K562 (cell line): ENCODE measurements at regions not wholly inside any gene's neighbourhood (a gene's known extent, or its start where the extent isn't known, plus 50 kb on each side); places are given as distances from the start of the nearest gene placed in this dataset.

Experiments
- ATAC-seq: fragments of 200-7000 bp; cut with Tn5 transposase; 3 replicates; pipeline ENCODE4 v1.9.1; 2020; ENCODE audit warnings: moderate library complexity
- BruUV-seq: library from RNA; stranded (reverse); fragments of 400-500 nt; replicated peaks from 2 replicates; lab custom pipeline; 2021; lab: Mats Ljungman, UMichigan
- CTCF ChIA-PET: fragments of 300-600 bp; formaldehyde crosslinking; extraction: SDS; loops from one replicate; lab custom pipeline; 2021; ENCODE audit warnings: low intra/inter-chr PET ratio; lab: Yijun Ruan, JAX
- POLR2A ChIA-PET: fragments of 300-600, 350-650 bp; sonication (Branson Sonifier 250); formaldehyde crosslinking; extraction: SDS; loops from one replicate; lab custom pipeline; 2021; ENCODE audit warnings: antibody characterized with exemption, inconsistent platforms; lab: Yijun Ruan, JAX
- DNase-seq, 4 experiments: peaks; one replicate each; pipeline versions ENCODE4 v3.0.0 to v3.0.0-alpha.2; 2011 to 2018; ENCODE audit warnings: low spot score in 3 of 4, mixed read lengths in 3 of 4; ENCODE audit errors: extremely low read depth in 1 of 4
- FAIRE-seq: peaks from 2 replicates; lab custom pipeline; 2011; peaks lifted over from hg19 to GRCh38; lab: Jason Lieb, UNC
- H2AFZ ChIP-seq: 2 replicates; pipeline ENCODE4 v1.6.0; 2011; ENCODE audit warnings: low read depth, low read length, control low read depth, inconsistent platforms
- H3K27ac ChIP-seq: fragments of 200-600 bp; 3 replicates; pipeline ENCODE4 v1.8.0; 2011; ENCODE audit warnings: low read depth, mild to moderate bottlenecking, control low read depth, inconsistent platforms, low read length, moderate library complexity, mixed read lengths; ENCODE audit errors: extremely low read depth
- H3K27me3 ChIP-seq, 2 experiments: fragments of 300-600 bp in 1 of 2; 2 replicates in 1 of 2; 3 replicates in 1 of 2; pipeline versions ENCODE4 v1.6.0 to v1.8.0; 2011; ENCODE audit warnings: inconsistent platforms in 2 of 2, low read length in 2 of 2, mild to moderate bottlenecking in 1 of 2, mixed read lengths in 1 of 2, moderate library complexity in 1 of 2; ENCODE audit not compliant: control insufficient read depth in 2 of 2, insufficient read depth in 2 of 2
- H3K36me3 ChIP-seq: fragments of 300-600 bp; 3 replicates; pipeline ENCODE4 v1.8.0; 2011; ENCODE audit warnings: mild to moderate bottlenecking, low read length, inconsistent platforms; ENCODE audit not compliant: control insufficient read depth, insufficient read depth
- H3K4me1 ChIP-seq, 2 experiments: fragments of 200-600 bp in 1 of 2; replicated peaks in 1 of 2; 2 replicates in 1 of 2; 3 replicates in 1 of 2; pipeline versions ENCODE4 v1.5.1 to v1.8.0; 2011; ENCODE audit warnings: inconsistent platforms in 2 of 2, low read length in 2 of 2, mild to moderate bottlenecking in 1 of 2, mixed read lengths in 1 of 2, moderate library complexity in 1 of 2; ENCODE audit not compliant: control insufficient read depth in 2 of 2, insufficient read depth in 2 of 2
- H3K4me2 ChIP-seq: 2 replicates; pipeline ENCODE4 v1.6.1; 2011; ENCODE audit warnings: low read length, control low read depth, inconsistent platforms, mixed read lengths; ENCODE audit not compliant: insufficient read depth
- H3K4me3 ChIP-seq: fragments of 200-600 bp; sonication (generic), shearing (Covaris generic); 2 replicates; pipeline ENCODE4 v1.5.1; 2016; ENCODE audit warnings: control low read depth, inconsistent platforms
- H3K79me2 ChIP-seq: fragments of 200-600 bp; 3 replicates; pipeline ENCODE4 v1.8.0; 2011; ENCODE audit warnings: low read length, inconsistent platforms; ENCODE audit not compliant: control insufficient read depth, insufficient read depth
- H3K9ac ChIP-seq, 2 experiments: 2 replicates each; pipeline versions ENCODE4 v1.6.0 to v1.6.1; 2011; ENCODE audit warnings: low read depth in 2 of 2, low read length in 2 of 2, control low read depth in 1 of 2, inconsistent platforms in 1 of 2, mild to moderate bottlenecking in 1 of 2, mixed read lengths in 1 of 2; ENCODE audit not compliant: insufficient read depth in 1 of 2
- H3K9me1 ChIP-seq: one replicate; pipeline ENCODE4 v1.6.0; 2011; ENCODE audit warnings: inconsistent platforms, mild to moderate bottlenecking, low read length, moderate library complexity; ENCODE audit not compliant: control insufficient read depth, insufficient read depth
- H3K9me3 ChIP-seq: replicated peaks from 2 replicates; pipeline ENCODE4 v1.5.1; 2011; ENCODE audit warnings: low read depth, low read length, inconsistent platforms; ENCODE audit not compliant: control insufficient read depth, insufficient read depth
- H4K20me1 ChIP-seq: replicated peaks from 2 replicates; pipeline ENCODE4 v1.6.1; 2011; ENCODE audit warnings: low read length, inconsistent platforms, mixed read lengths; ENCODE audit not compliant: control insufficient read depth, insufficient read depth
- BMI1 ChIP-seq: fragments of 150-350 bp; IDR thresholded peaks from 2 replicates; pipeline ENCODE4 v1.6.1; 2014; ENCODE audit warnings: low read length
- CHD1 ChIP-seq: fragments of 200-600 bp; sonication (generic); IDR thresholded peaks from one replicate; pipeline ENCODE4 v1.6.1; 2012; ENCODE audit warnings: mild to moderate bottlenecking, moderate library complexity, low read length, inconsistent platforms
- ETV5 ChIP-seq: sonication (generic); formaldehyde crosslinking; IDR thresholded peaks from 2 replicates; pipeline ENCODE4 v1.4.0; 2020; ENCODE audit warnings: low read depth, mild to moderate bottlenecking, missing genetic modification reagents
- HDGF ChIP-seq: fragments of 450-650 bp; IDR thresholded peaks from 2 replicates; pipeline ENCODE4 v1.6.1; 2016
- KLF1 ChIP-seq: fragments of 450-650 bp; IDR thresholded peaks from 2 replicates; pipeline ENCODE4 v1.6.1; 2016; ENCODE audit warnings: missing genetic modification characterization, missing compliant biosample characterization
- NFIC ChIP-seq: fragments of 450-650 bp; IDR thresholded peaks from 2 replicates; pipeline ENCODE4 v1.6.1; 2017; ENCODE audit warnings: mild to moderate bottlenecking, inconsistent platforms
- NR1H2 ChIP-seq: sonication (generic); formaldehyde crosslinking; IDR thresholded peaks from 2 replicates; pipeline ENCODE4 v1.4.0; 2020; ENCODE audit warnings: mild to moderate bottlenecking, missing genetic modification reagents
- PHF21A ChIP-seq: fragments of 450-650 bp; IDR thresholded peaks from 2 replicates; pipeline ENCODE4 v1.6.1; 2017; ENCODE audit warnings: low read depth, borderline replicate concordance
- RAD21 ChIP-seq, 2 experiments: fragments of 250-450 bp in 1 of 2; fragments of 450-650 bp in 1 of 2; sonication (Bioruptor Pico) in 1 of 2; formaldehyde crosslinking in 1 of 2; IDR thresholded peaks in 1 of 2; conservative IDR thresholded peaks in 1 of 2; 2 replicates each; pipeline versions ENCODE4 v1.4.0 to v1.8.0; 2020 to 2022; ENCODE audit warnings: mild to moderate bottlenecking in 2 of 2, moderate library complexity in 1 of 2
- THAP7 ChIP-seq: fragments of 250-450 bp; sonication (Bioruptor Pico); IDR thresholded peaks from 2 replicates; pipeline ENCODE4 v1.5.0; 2021
- TSHZ1 ChIP-seq: fragments of 250-450 bp; sonication (Bioruptor Pico); IDR thresholded peaks from 2 replicates; pipeline ENCODE4 v1.4.0; 2020; ENCODE audit warnings: mild to moderate bottlenecking, moderate library complexity
- ZC3H8 ChIP-seq: fragments of 450-650 bp; IDR thresholded peaks from 2 replicates; pipeline ENCODE4 v1.6.1; 2017
- ZNF512 ChIP-seq: IDR thresholded peaks from 2 replicates; pipeline ENCODE4 v1.6.1; 2016; ENCODE audit warnings: missing genetic modification characterization, missing compliant biosample characterization
- WGBS: fragments of 100-300 bp; shearing (Covaris generic); methylation state at CpG from one replicate; pipeline ENCODE4 v1.1.6; 2016; ENCODE audit warnings: low coverage, mixed read lengths; ENCODE audit not compliant: insufficient coverage; ENCODE audit errors: missing lambda C conversion rate; 5-methylcytosine and 5-hydroxymethylcytosine counted together
- in situ Hi-C: fragments of 300-500 bp; cut with MboI; formaldehyde crosslinking; loops from 4 replicates; pipeline ENCODE4 v1.15.0; 2018; ENCODE audit warnings: inconsistent platforms, mixed read lengths
- intact Hi-C: fragments of 100-400 bp; cut with micrococcal nuclease; formaldehyde crosslinking; loops from 2 replicates; pipeline ENCODE4 v1.14.2; 2022

GRCh38 chr2:60223859-60224258 lies 329.6 kb downstream of the BCL11A start:
- WGBS: 0% methylated on average over 1 of the region's 2 CpGs
- POLR2A ChIA-PET: no interaction called here

GRCh38 chr2:60221098-60221497 lies 332.4 kb downstream of the BCL11A start:
- H3K27me3 ChIP-seq: no peaks in the 10 kb centered on the region
- BruUV-seq: no TSS peak
- in situ Hi-C loops: no loop called here
- POLR2A ChIA-PET: no interaction called here
- H3K9me3 ChIP-seq: no peaks in the 10 kb centered on the region
- H3K4me1 ChIP-seq: no peaks in the 10 kb centered on the region
- H3K36me3 ChIP-seq: no peaks in the 10 kb centered on the region
- H3K27ac ChIP-seq: no peak overlapping the region
- DNase-seq: no peak
- H2AFZ ChIP-seq: no peak overlapping the region
- CTCF ChIA-PET: no interaction called here
- no peak overlapping the region for H3K4me2 ChIP-seq
- H3K9me1 ChIP-seq: no peaks in the 10 kb centered on the region
- no peak for ATAC-seq
- no peaks in the 10 kb centered on the region for H3K79me2 ChIP-seq
- no peak overlapping the region for H3K9ac ChIP-seq
- 0% methylated on average over 3 of the region's 3 CpGs for WGBS
- intact Hi-C loops: no loop called here
- no peak overlapping the region for H3K4me3 ChIP-seq
- H4K20me1 ChIP-seq: no peaks in the 10 kb centered on the region
- no peak for FAIRE-seq
- no peak for TF ChIP-seq PHF21A
- no peak for TF ChIP-seq NR1H2 (CRISPR knock-in tag)
- no peak for TF ChIP-seq TSHZ1 (CRISPR knock-in tag)
- no peak for TF ChIP-seq BMI1
- no peak for TF ChIP-seq HDGF
- TF ChIP-seq ZNF512 (tag): no peak
- TF ChIP-seq NFIC: no peak
- no peak for TF ChIP-seq ZC3H8
- TF ChIP-seq RAD21 (CRISPR knock-in tag; conservative IDR thresholded peaks at IDR 0.05 in 1 of 2, IDR thresholded peaks at IDR 0.05 in 1 of 2): no peak
- no peak for TF ChIP-seq KLF1 (tag)
- TF ChIP-seq CHD1: no peak
- TF ChIP-seq THAP7 (CRISPR knock-in tag): no peak

More at GRCh38 chr2:60223859-60224258, 329.6 kb downstream of the BCL11A start:
- Histone ChIP-seq H3K9ac (no peak overlapping the region), H2AFZ (no peak overlapping the region), H3K79me2 (no peaks in the 10 kb centered on the region), H3K9me3 (no peaks in the 10 kb centered on the region), H3K9me1 (no peaks in the 10 kb centered on the region), H3K27me3 (no peaks in the 10 kb centered on the region), H3K4me1 (no peaks in the 10 kb centered on the region), H3K36me3 (no peaks in the 10 kb centered on the region), H3K4me2 (no peak overlapping the region), H3K27ac (no peak overlapping the region), H3K4me3 (no peak overlapping the region), H4K20me1 (no peaks in the 10 kb centered on the region)
- TF ChIP-seq ETV5 (CRISPR knock-in tag): no peak
- no TSS peak for BruUV-seq
- no peak for ATAC-seq
- no peak for DNase-seq
- intact Hi-C loops: no loop called here
- in situ Hi-C loops: no loop called here
- no peak for FAIRE-seq
- CTCF ChIA-PET: no interaction called here
